Left renal cortex interstitium (tissue), 4 donors: ENCODE measurements at regions not wholly inside any gene's neighbourhood (a gene's known extent, or its start where the extent isn't known, plus 50 kb on each side); places are given as distances from the start of the nearest gene placed in this dataset.

Experiments
- DNase-seq, 4 donors: peaks; one replicate each; pipeline ENCODE4 v3.0.0-alpha.2; 2013; ENCODE audit warnings: low read depth in 4 of 4, low spot score in 2 of 4, missing footprints in 1 of 4

- DNase-seq, result no peak
Measured at GRCh38 chr2:385785-386184, 97.9 kb upstream of the ALKAL2 start.

- no peak for DNase-seq
Measured at GRCh38 chr2:385061-385460, 97.2 kb upstream of the ALKAL2 start.

DNA sequence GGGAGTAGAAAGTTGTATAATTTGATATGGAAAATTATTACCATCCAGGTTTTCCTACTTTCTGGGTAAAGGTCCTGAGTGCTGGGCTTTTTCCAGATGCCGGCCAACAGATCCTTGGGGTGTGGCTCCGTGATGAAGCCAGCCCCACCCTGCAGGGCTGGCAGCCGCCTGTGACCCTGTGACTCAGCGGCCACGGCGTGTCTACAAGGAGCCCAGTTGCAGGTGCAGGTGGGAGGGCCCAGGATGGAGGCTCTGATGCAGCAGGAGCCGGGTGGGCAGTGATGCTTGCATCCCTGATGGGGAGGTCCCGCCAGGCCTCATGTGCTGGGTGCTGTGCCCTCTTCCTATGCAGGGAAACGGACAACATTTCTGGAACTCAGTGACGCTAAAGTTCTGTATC, 96.0 kb upstream of the ALKAL2 start:
- DNase-seq, result no peak

DNA sequence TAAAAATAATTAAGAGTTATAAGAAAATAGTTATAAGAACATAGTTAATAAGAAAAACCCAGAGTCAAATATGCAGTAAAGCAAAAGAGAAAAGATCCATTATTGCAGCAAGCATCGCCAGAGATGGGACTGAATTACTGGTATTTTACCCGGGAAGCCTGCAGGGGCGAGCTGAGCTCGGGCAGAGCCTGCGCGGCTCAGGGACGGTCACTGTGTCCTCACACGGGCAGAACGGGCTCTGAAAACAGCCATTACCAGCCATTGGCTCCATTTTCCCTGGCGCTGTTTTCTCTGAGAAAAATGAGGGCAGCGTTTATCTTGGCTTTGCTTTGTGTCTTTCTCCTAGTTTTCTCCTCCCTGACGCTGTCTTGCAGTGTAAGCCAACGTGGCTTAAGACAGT, 95.3 kb upstream of the ALKAL2 start:
- DNase-seq, result no peak

DNA sequence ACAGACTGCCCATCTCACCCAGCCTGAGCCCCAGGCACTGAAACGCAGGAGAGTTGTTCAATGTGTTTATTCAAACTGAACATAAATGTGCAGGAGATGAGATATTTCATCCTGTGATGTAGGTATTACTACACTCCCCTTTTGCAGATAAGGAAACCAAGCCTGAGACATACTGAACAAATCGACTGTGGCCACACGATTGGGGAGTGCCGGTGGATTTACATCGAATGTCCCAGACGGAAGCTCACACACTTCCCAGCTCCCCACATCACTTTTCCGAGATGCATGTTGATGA, 94.8 kb upstream of the ALKAL2 start:
- DNase-seq, result no peak

- DNase-seq, result no peak
Measured at GRCh38 chr2:381941-382727, 94.2 kb upstream of the ALKAL2 start.

DNA sequence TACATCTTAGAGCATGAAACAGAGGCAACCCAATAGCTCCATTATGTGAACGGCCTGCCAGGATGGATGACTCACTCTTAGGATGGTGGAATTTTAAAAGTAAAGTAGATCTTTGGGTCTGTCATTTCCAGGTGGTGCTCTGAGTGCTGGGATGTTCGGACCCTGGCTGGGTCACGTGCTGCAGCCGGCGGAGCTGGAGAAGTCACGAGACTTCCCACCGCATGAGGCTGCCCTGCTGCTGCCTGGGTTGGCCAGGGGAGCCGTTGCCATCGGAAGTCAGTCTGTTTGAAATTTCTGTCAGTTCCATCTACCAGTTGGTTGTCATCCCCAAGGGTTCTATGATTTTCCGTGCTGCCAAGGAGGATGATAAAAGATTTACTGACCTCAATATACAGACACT, 93.3 kb upstream of the ALKAL2 start:
- DNase-seq, result no peak

DNA sequence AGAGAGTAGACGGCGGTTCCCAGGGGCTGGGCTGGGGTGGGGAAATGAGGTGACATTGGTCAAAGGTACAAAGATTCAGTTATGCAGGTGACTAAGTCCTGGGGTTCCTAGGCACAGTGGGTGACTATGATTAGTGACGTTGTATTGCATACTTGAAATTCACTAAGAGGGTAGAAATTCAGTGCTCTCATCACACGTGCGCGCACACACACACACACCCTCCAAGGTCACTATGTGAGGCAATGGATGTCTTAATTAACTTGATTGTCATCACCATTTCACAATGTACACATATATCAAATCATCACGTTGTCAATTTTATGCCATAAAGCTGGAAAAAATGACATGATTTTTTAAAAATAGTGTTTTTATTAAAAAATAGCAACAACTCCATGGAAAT, 92.9 kb upstream of the ALKAL2 start:
- no peak for DNase-seq

DNA sequence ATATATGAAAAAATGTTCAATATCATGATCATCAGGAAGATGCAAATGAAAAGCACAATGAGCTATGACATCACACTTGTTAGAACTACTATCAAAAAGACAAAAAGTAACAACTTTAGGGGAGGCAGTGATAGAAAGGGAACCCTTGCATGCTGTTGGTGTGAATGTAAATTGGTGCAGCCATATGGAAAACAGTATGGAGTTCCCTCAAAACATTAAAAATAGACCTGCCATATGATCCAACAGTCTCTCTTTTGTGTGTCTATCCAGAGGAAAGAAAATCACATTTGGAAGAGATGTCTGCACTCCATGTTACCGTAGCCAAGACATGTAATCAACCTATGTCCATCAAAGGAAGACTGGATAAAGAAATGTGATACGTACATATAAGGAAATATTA, 92.3 kb upstream of the ALKAL2 start:
- DNase-seq, result no peak

- DNase-seq, result no peak
Measured at GRCh38 chr2:379778-380177, 91.9 kb upstream of the ALKAL2 start.

- no peak for DNase-seq
Measured at GRCh38 chr2:378364-378763, 90.5 kb upstream of the ALKAL2 start.

- no peak for DNase-seq
Measured at GRCh38 chr2:377414-377813, 89.5 kb upstream of the ALKAL2 start.

DNA sequence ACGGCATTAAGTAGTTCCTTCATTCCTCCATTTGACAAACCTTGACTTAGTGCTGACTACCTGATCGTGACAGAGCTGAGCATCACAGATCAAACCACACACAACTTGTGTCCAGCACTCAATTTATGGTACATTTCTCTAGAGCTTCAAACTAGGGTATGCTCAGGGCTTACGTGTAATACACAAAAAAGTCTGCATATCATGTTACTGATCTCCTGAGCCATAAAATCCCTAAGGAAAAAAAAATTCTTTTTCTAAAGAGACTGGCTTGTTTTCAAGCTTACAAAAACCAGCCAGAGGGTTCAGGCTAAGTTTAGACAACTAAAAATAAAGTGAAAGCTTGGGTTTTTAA, 88.0 kb upstream of the ALKAL2 start:
- DNase-seq, result no peak

GRCh38 chr2:375270-375955, 87.5 kb upstream of the ALKAL2 start:
- DNase-seq, result no peak

GRCh38 chr2:368386-368785, 80.5 kb upstream of the ALKAL2 start:
- no peak for DNase-seq

DNA sequence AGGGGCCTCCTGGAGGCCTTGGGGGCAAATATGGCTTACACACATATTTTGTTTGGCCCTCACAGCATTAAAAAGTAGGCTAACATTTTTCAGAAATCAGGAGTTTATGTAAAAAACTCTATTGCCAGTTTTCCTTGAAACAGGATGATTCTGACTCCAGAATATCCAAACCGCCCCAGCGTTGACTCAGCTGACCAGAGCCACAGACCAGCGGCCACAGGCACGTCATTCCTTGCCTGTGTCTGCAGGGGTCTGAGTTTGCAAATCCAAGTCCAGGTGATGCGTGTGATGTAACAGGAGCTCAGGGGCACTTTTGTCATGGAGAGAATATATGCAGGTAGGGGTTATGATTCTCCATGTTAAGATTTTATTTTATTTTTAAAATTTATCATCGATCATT, 79.4 kb upstream of the ALKAL2 start:
- no peak for DNase-seq

DNA sequence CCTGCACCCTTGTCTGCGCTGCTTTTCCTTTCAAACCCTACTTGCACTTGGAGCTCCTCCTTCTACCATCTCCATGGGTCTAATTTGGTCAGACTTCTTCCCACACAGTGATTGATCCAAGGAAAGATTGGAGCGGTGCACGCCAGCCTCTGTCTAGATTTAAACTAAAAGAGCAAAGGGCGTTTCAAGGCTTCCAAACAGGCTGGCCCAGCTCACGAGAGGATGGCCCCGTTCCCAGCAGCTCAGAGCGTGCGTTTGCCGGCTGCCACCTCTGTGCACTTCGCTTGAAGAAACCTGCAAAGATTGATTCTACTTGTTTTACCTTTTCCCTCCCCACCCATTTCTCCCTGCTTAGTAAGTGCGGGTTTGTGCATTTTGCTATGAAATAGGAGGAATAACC, 78.8 kb upstream of the ALKAL2 start:
- no peak for DNase-seq

DNA sequence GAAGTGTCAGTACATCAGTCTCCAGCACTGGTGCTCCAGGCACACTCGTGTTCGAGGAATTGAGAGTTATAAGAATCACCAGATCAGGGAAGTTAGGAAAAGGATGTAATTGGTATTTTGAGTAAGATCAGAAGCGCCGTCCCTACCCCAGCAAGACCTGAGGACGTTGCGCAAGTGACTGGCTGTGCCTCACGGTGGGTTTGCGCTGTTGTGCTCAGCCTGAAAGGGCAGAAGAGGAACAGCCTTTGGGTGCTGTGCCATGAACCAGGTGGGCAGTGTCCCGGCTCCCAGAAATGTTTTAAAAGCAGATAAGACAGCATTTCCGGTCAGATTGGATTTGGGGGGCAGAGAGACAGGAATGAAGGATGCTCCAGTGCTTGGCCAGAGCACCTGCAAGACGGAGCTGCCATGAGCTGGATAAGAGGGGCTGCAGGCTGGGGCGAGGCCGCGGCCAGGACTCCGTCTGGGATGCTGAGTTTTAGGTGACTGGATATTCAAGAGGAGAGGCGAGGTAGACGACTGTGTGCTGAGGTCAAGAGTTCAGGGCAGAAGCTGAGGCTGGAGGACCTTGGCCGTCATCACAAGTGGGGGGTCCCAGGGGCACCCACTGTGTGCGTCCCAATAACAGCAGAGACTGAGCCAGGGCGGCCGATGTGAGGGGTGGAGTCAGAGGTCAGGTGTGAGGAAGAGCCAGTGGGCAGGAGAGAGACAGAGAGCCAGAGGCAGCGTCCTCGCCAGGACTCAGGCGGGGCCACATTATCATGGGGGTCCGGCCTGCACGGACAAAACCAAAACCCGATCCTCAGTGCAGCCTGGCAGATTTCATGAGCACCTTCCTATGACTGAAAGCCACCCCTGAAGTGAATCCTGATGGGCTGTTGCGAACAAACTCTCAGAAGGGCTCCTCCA, 77.7 kb upstream of the ALKAL2 start:
- no peak for DNase-seq

DNA sequence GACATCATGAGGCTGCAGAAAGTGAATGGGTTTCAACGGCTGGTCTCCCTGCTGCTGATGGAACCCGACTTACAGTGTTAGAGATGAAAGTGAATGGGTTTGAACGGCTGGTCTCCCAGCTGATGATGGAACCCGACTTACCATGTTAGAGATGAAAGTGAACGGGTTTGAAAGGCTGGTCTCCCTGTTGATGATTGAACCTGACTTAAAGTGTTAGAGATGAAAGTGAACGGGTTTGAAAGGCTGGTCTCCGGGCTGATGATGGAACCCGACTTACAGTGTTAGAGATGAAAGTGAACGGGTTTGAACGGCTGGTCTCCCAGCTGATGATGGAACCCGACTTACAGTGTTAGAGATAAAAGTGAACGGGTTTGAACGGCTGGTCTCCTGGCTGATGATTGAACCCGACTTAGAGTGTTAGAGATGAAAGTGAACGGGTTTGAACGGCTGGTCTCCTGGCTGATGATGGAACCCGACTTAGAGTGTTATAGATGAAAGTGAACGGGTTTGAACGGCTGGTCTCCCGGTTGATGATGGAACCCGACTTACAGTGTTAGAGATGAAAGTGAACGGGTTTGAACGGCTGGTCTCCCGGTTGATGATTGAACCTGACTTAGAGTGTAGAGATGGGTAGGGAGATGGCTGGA, 76.1 kb upstream of the ALKAL2 start:
- no peak for DNase-seq

DNA sequence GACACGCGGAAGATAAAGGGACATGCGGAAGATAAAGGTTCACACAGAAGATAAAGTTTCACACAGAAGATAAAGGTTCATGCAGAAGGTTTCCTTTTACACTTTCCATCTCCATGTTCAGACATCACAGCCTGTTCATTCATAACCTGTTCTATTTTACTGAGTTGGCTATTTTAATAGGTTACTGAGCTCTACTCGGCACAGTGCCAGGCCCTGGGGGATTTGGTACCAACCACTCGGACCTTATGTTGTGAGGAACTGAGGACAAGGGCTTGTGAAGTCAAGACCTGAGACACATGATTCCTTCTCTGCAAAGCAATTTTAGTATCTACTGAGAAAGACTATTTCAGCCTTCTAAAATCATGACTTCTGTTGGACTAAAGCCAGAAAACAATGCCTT, 75.0 kb upstream of the ALKAL2 start:
- no peak for DNase-seq

DNA sequence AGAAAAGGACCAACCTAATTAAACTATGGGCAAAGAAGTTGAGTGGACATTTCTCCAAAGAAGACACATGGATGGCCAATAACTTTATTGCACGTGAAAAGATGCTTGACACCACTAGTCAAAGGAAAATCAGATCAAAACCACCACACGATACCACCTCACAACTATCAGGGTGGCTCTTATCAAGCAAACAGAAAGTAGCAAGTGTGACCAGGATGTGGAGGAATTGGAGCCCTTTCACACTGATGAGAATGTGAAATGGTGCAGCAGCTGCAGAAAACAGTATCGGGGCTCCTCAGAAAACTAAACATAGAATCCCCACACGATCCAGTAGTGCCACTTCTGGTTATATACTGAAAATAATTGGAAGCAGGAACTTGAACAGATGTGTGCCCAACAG, 72.2 kb upstream of the ALKAL2 start:
- no peak for DNase-seq
